Medulla oblongata (tissue), 1 donor: ENCODE measurements at regions not wholly inside any gene's neighbourhood (a gene's known extent, or its start where the extent isn't known, plus 50 kb on each side); places are given as distances from the start of the nearest gene placed in this dataset.
"Not testable (repeated sequence)": the region's sequence is repeated elsewhere in the genome, so short reads cannot be mapped to it uniquely, and the experiment has no call there.

Experiments used
- DNase-seq: peaks from one replicate; pipeline ENCODE4 v3.0.0-alpha.2; 2015; ENCODE audit errors: extremely low spot score

- no peak for DNase-seq
Observed at GRCh38 chr4:43607827-43608461, 715.4 kb downstream of the GRXCR1 start.

- no peak for DNase-seq
Observed at GRCh38 chr4:43619219-43619618, 726.7 kb downstream of the GRXCR1 start.

DNA sequence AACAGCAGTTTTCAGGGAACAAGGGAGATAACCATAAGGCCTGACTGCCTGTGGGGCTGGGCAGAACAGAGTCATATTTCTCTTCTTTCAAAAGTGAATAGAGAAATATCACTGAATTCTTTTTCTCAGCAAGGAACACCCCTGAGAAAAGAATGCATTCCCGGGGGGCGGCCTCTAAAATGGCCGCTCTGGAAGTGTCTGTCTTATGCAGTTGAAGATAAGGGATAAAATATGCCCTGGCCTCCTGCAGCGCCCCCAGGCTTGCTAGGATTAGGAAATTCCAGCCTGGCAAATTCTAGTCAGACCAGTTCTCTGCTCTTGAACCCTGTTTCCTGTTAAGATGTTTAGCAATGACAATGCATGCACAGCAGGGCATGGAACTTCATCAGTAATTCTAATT, 745.4 kb downstream of the GRXCR1 start:
- DNase-seq: not testable (repeated sequence)

GRCh38 chr4:43651991-43652390, 759.5 kb downstream of the GRXCR1 start:
- no peak for DNase-seq

DNA sequence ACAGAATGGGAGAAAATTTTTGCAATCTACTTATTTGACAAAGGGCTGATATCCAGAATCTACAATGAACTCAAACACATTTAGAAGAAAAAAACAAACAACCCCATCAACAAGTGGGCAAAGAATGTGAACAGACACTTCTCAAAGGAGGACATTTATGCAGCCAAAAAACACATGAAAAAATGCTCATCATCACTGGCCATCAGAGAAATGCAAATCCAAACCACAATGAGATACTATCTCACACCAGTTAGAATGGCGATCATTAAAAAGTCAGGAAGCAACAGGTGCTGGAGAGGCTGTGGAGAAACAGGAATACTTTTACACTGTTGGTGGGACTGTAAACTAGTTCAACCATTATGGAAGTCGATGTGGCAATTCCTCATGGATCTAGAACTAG, 767.0 kb downstream of the GRXCR1 start:
- DNase-seq: not testable (repeated sequence)

DNA sequence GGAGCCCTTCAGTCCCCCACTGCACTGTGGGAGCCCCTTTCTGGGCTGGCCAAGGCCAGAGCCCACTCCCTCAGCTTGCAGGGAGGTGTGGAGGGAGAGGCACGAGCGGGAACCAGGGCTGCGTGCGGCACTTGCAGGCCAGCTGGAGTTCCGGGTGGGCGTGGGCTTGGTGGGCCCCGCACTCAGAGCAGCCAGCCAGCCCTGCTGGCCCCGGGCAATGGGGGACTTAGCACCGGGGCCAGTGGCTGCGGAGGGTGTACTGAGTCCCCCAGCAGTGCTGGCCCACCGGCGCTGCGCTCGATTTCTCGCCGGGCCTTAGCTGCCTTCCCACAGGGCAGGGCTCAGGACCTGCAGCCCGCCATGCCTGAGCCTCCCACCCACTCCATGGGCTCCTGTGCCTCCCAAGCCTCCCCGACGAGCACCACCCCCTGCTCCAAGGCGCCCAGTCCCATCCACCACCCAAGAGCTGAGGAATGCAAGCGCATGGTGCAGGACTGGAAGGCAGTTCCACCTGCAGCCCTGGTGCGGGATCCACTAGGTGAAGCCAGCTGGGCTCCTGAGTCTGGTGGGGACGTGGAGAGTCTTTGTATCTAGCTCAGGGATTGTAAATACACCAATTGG, 776.2 kb downstream of the KCTD8 start:
- not testable (repeated sequence) for DNase-seq

DNA sequence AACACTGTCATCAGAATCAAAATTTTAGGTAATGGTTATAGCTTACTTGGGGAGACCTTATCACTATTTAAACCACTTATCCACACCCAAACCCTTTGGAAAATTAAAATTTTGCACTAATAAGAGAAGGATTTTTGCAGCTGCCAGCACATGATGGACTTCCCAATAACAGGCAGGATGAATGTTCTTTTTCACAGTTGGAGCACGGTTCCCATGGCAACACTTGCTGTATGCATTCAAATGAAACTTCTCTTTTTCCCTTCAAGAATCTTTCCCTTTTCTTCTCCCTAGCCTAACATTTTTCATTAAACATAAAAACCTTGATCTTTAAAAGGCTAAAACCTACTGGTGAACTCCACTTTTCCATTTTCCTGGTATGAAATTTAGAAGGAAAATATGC, 768.2 kb downstream of the KCTD8 start:
- DNase-seq: peak; percentile 7

DNA sequence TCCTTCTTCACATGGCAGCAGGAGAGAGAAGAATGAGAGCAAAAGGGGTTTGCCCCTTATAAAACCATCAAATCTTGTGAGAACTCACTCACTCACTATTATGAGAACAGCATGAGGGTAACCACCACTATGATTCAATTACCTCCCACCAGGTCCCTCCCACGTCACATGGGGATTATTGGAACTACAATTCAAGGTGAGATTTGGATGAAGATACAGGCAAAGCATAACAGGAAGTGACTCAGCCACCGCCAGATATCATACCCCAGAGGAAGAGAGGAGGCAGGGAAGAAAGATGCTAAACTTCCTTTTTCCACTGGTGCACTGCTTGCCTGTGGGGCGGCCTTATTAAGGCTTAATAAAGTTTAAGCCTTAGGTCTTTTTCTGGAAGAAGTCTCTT, 766.1 kb downstream of the KCTD8 start:
- no peak for DNase-seq

- DNase-seq: no peak
Observed at GRCh38 chr4:43690116-43690515, 758.5 kb downstream of the KCTD8 start.

GRCh38 chr4:43693876-43694275, 754.7 kb downstream of the KCTD8 start:
- no peak for DNase-seq

- no peak for DNase-seq
Observed at GRCh38 chr4:43709443-43709842, 739.2 kb downstream of the KCTD8 start.

- no peak for DNase-seq
Observed at GRCh38 chr4:43716721-43717395, 731.8 kb downstream of the KCTD8 start.

DNA sequence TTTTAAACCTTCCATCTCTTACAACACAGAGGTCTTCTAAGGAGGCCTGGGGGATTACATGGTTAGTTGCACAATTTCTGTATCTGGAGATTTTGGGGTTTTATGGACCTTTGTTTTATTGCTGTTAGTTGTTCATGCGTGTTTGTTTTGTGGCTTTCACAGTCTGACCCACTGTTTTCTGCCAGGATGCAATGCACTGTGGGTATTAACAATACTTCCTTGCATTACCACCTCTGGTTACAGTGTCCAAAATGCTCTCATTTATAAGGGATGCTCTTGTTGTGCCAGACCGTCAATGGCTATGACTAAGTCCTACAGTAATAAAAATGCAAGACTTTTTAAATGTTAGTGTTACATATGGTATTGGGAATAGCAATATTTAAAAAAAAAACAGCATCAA, 730.2 kb downstream of the KCTD8 start:
- DNase-seq: no peak

GRCh38 chr4:43732829-43733426, 715.7 kb downstream of the KCTD8 start:
- DNase-seq: no peak

DNA sequence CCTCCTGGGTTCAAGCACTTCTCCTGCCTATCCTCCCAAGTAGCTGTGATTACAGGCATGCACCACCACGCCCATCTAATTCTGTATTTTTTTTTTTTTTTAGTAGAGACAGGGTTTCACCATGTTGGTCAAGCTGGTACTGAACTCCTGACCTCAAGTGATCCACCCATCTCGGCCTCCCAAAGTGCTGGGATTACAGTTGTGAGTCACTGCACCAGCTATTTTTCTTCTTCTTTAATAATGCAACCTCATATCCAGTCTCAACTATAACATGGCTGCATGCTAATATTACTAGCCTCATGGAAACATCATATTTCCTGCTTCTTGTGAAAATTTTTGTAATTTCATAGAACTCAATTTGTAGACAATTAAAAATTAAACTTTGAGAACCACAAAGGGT, 706.5 kb downstream of the KCTD8 start:
- DNase-seq: no peak

DNA sequence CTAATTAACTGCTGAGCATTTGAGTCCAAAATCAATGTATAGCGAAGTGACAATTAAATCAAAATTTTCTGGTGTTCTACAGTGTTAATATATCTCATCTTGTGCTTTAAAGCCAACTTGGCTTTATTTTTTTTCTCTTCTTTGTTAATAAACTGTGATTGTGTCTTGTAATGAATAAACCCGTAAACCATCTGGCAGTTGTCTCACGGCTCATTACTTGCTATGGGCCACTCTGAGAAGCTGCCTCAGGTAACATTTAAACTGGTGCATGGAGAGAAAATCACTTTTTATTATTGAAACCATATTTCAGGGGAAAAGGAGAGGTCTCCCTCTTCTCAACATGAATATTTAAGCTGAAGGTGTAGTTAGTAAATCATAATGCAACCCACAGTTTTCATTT, 694.0 kb downstream of the KCTD8 start:
- DNase-seq: no peak

DNA sequence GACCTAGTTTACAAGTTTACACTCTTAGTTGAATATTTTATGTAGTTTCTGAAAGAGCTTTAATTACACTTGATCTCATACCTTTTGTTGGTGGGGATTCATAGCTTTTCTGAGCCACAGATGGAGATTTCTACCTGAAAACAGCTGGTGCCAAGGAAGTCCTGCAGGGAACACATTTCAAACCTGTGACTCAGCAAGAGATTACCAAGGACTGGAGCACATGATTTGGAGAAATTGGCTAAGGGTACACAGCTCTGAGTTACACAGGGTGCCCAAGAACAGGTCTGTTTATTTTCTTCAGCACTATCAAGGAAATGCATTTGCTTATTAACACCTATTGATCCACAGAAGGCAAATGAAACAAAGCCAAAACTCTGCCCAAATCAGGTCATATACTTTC, 691.5 kb downstream of the KCTD8 start:
- DNase-seq: no peak

GRCh38 chr4:43758836-43759235, 689.8 kb downstream of the KCTD8 start:
- DNase-seq: no peak

DNA sequence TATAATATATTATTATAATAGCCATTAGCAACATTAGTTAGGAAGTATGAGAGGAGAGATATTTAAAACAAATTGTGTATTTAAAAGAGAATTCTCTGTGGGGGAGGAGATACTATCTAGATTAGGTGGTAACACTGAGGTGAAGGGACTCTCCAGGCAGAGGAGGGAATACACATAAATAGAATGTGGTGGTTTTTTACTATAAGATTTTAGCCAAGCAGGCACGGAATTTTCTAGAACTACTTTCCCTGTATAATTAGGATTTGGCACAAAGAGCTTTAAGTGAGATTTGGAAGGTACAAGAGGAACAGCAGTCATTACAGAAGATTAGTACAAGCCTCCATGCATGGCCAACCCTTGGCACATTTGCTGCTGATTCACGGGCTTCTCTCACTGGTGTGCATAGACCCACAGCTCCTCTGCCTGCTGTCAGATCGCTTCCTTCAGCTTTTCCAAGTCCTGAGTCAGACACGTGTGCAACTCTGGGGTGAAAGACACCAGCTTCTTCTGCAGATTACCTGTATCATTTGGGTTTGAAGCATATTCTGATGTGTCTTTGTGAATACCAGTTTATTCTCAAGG, 685.5 kb downstream of the KCTD8 start:
- no peak for DNase-seq

- DNase-seq: no peak
Observed at GRCh38 chr4:43765514-43765913, 683.1 kb downstream of the KCTD8 start.

DNA sequence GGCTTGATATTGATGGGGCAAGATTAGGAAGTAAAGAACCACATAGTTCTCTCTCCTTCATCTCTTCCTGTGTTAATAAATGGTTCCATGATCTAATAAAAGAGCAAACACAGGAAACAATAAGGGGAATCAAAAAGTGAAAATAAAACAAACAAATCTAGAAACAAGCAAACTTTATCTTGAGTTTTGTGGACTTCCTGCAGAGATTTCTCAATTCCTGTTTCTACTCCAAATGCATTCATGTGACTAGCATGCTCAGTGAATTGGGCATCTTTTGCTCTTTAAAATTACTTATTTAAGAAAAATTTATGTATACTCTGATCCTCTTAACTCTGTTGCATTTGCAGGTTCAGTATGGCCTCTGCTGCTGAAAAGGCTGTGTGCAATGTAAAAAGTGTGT, 682.0 kb downstream of the KCTD8 start:
- DNase-seq: no peak

DNA sequence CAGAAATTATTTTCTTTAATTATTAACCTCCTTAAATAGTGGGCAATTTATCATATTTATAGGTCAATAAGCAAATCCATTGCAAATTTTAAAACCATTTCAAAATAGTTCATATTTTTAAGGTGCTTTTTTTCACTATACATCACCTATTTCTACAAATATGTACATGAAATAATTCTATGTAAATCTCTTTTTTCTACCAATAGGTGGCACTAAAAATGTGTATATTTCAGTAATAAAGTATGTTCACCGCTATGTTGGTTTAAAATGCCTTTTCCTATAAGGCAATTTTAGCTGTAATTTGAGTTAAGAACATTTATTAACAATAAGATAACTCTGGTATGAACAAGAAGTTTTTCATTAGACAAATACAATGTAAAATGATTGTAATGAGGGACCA, 672.2 kb downstream of the KCTD8 start:
- peak; percentile 6 for DNase-seq
